ENCODE measurements at regions not wholly inside any gene's neighbourhood (a gene's known extent, or its start where the extent isn't known, plus 50 kb on each side); places are given as distances from the start of the nearest gene placed in this dataset.
"Not testable (repeated sequence)": the region's sequence is repeated elsewhere in the genome, so short reads cannot be mapped to it uniquely, and the experiment has no call there.

- no peaks in the 10 kb centered on the region for H3K9me3 Mint-ChIP-seq (ENCODE audit: low read depth, unreplicated experiment)
- CTCF ChIA-PET = no interaction called here
- H3K27me3 Mint-ChIP-seq (ENCODE audit: unreplicated experiment) = no peaks in the 10 kb centered on the region
- no peak overlapping the region for H3K27ac Mint-ChIP-seq (ENCODE audit: unreplicated experiment)
- intact Hi-C loops (cut with micrococcal nuclease; ENCODE audit: unreplicated experiment) = no loop called here
- no TSS peak for BruUV-seq (replicated peaks)
- H3K4me1 Mint-ChIP-seq (ENCODE audit: low read depth, unreplicated experiment) = no peaks in the 10 kb centered on the region
- no peaks in the 10 kb centered on the region for H3K36me3 Mint-ChIP-seq (ENCODE audit: insufficient read depth, unreplicated experiment)
- no peak for TF ChIP-seq CTCF (IDR thresholded peaks at IDR 0.05; ENCODE audit: unreplicated experiment)
- no peak overlapping the region for H3K4me3 Mint-ChIP-seq (ENCODE audit: low read depth, unreplicated experiment)
- no peak for DNase-seq
Measured at GRCh38 chr6:16897669-16898068, 136.4 kb upstream of the ATXN1 start.

GRCh38 chr6:16894301-16894700 lies 133.0 kb upstream of the ATXN1 start:
- no peak for DNase-seq
- no peak overlapping the region for H3K27ac Mint-ChIP-seq (ENCODE audit: unreplicated experiment)
- no peak for TF ChIP-seq CTCF (IDR thresholded peaks at IDR 0.05; ENCODE audit: unreplicated experiment)
- no peak overlapping the region for H3K4me3 Mint-ChIP-seq (ENCODE audit: low read depth, unreplicated experiment)
- CTCF ChIA-PET = no interaction called here
- intact Hi-C loops (cut with micrococcal nuclease; ENCODE audit: unreplicated experiment) = no loop called here
- H3K4me1 Mint-ChIP-seq (ENCODE audit: low read depth, unreplicated experiment) = peaks cover 8% of the 10 kb centered on the region
- BruUV-seq (replicated peaks) = no TSS peak
- no peaks in the 10 kb centered on the region for H3K36me3 Mint-ChIP-seq (ENCODE audit: insufficient read depth, unreplicated experiment)
- H3K27me3 Mint-ChIP-seq (ENCODE audit: unreplicated experiment) = no peaks in the 10 kb centered on the region
- H3K9me3 Mint-ChIP-seq (ENCODE audit: low read depth, unreplicated experiment) = no peaks in the 10 kb centered on the region

- CTCF ChIA-PET; intact Hi-C loops (cut with micrococcal nuclease; ENCODE audit: unreplicated experiment); H3K4me3 Mint-ChIP-seq (ENCODE audit: low read depth, unreplicated experiment); DNase-seq; H3K36me3 Mint-ChIP-seq (ENCODE audit: insufficient read depth, unreplicated experiment); H3K27me3 Mint-ChIP-seq (ENCODE audit: unreplicated experiment); BruUV-seq (replicated peaks); H3K9me3 Mint-ChIP-seq (ENCODE audit: low read depth, unreplicated experiment); H3K27ac Mint-ChIP-seq (ENCODE audit: unreplicated experiment): not testable (repeated sequence)
- peaks cover 14% of the 10 kb centered on the region for H3K4me1 Mint-ChIP-seq (ENCODE audit: low read depth, unreplicated experiment)
Measured at GRCh38 chr6:16891110-16891509, 129.8 kb upstream of the ATXN1 start.

- no peaks in the 10 kb centered on the region for H3K9me3 Mint-ChIP-seq (ENCODE audit: low read depth, unreplicated experiment)
- CTCF ChIA-PET = no interaction called here
- H3K4me1 Mint-ChIP-seq (ENCODE audit: low read depth, unreplicated experiment) = peaks cover 14% of the 10 kb centered on the region
- H3K4me3 Mint-ChIP-seq (ENCODE audit: low read depth, unreplicated experiment) = no peak overlapping the region
- intact Hi-C loops (cut with micrococcal nuclease; ENCODE audit: unreplicated experiment) = no loop called here
- H3K27me3 Mint-ChIP-seq (ENCODE audit: unreplicated experiment) = no peaks in the 10 kb centered on the region
- no peak for DNase-seq
- BruUV-seq (replicated peaks) = no TSS peak
- H3K27ac Mint-ChIP-seq (ENCODE audit: unreplicated experiment) = no peak overlapping the region
- TF ChIP-seq CTCF (IDR thresholded peaks at IDR 0.05; ENCODE audit: unreplicated experiment) = no peak
- no peaks in the 10 kb centered on the region for H3K36me3 Mint-ChIP-seq (ENCODE audit: insufficient read depth, unreplicated experiment)
Measured at GRCh38 chr6:16885411-16886160, 124.3 kb upstream of the ATXN1 start.

- H3K9me3 Mint-ChIP-seq (ENCODE audit: low read depth, unreplicated experiment) = no peaks in the 10 kb centered on the region
- CTCF ChIA-PET = no interaction called here
Measured at GRCh38 chr6:16884526-16884925, 123.3 kb upstream of the ATXN1 start.

More at GRCh38 chr6:16884526-16884925, 123.3 kb upstream of the ATXN1 start:
- Mint-ChIP-seq H3K27me3 (ENCODE audit: unreplicated experiment) (no peaks in the 10 kb centered on the region), H3K4me3 (ENCODE audit: low read depth, unreplicated experiment) (no peak overlapping the region), H3K27ac (ENCODE audit: unreplicated experiment) (no peak overlapping the region), H3K36me3 (ENCODE audit: insufficient read depth, unreplicated experiment) (no peaks in the 10 kb centered on the region), H3K4me1 (ENCODE audit: low read depth, unreplicated experiment) (peaks cover 8% of the 10 kb centered on the region)
- no peak for TF ChIP-seq CTCF (IDR thresholded peaks at IDR 0.05; ENCODE audit: unreplicated experiment)
- no TSS peak for BruUV-seq (replicated peaks)
- DNase-seq = no peak
- intact Hi-C loops (cut with micrococcal nuclease; ENCODE audit: unreplicated experiment) = no loop called here

Data from Calu3 (cell line).